Mesenchymal stem cell (in vitro differentiated cells and primary cell): ENCODE measurements at regions not wholly inside any gene's neighbourhood (a gene's known extent, or its start where the extent isn't known, plus 50 kb on each side); places are given as distances from the start of the nearest gene placed in this dataset.
A peak's percentile ranks its signal among the peaks of the same experiment; 100 is the strongest.

Experiments used
- DNase-seq: peaks from one replicate; pipeline ENCODE4 v3.0.0-alpha.2; 2013
- H2AFZ ChIP-seq: one replicate; pipeline ENCODE4 v1.6.1; 2013; ENCODE audit warnings: low read depth, mild to moderate bottlenecking, control low read depth, inconsistent platforms, low read length, moderate library complexity
- H2AK5ac ChIP-seq: 2 replicates; pipeline ENCODE4 v1.6.1; 2013; ENCODE audit warnings: low read length, moderate library complexity, mild to moderate bottlenecking, inconsistent platforms; ENCODE audit not compliant: severe bottlenecking
- H2BK120ac ChIP-seq: one replicate; pipeline ENCODE4 v1.6.1; 2013; ENCODE audit warnings: low read depth, mild to moderate bottlenecking, inconsistent platforms, low read length, moderate library complexity
- H2BK12ac ChIP-seq, 2 experiments: one replicate each; pipeline ENCODE4 v1.6.1; 2013; ENCODE audit warnings: inconsistent platforms in 2 of 2, low read length in 2 of 2, mild to moderate bottlenecking in 2 of 2, moderate library complexity in 2 of 2, control low read depth in 1 of 2
- H2BK15ac ChIP-seq: one replicate; pipeline ENCODE4 v1.6.1; 2013; ENCODE audit warnings: mild to moderate bottlenecking, low read depth, inconsistent platforms; ENCODE audit not compliant: poor library complexity, severe bottlenecking
- H2BK5ac ChIP-seq: 2 replicates; pipeline ENCODE4 v1.6.1; 2013; ENCODE audit warnings: low read depth, mild to moderate bottlenecking, low read length, control low read depth, inconsistent platforms; ENCODE audit not compliant: poor library complexity, severe bottlenecking
- H3K14ac ChIP-seq, 2 experiments: one replicate each; pipeline ENCODE4 v1.6.1; 2013; ENCODE audit warnings: inconsistent platforms in 2 of 2, low read length in 2 of 2, control low read depth in 1 of 2, mild to moderate bottlenecking in 1 of 2, moderate library complexity in 1 of 2
- H3K18ac ChIP-seq, 2 experiments: one replicate each; pipeline ENCODE4 v1.6.1; 2013; ENCODE audit warnings: inconsistent platforms in 2 of 2, low read length in 2 of 2, control low read depth in 1 of 2, low read depth in 1 of 2, mild to moderate bottlenecking in 1 of 2
- H3K23ac ChIP-seq, 2 experiments: one replicate each; pipeline ENCODE4 v1.6.1; 2013; ENCODE audit warnings: inconsistent platforms in 2 of 2, low read length in 2 of 2, mild to moderate bottlenecking in 2 of 2, moderate library complexity in 2 of 2, control low read depth in 1 of 2
- H3K27ac ChIP-seq: 2 replicates; pipeline ENCODE4 v1.5.1; 2013; ENCODE audit warnings: mild to moderate bottlenecking, moderate library complexity, low read length, control low read depth, inconsistent platforms; ENCODE audit not compliant: poor library complexity, severe bottlenecking
- H3K27me3 ChIP-seq, 2 experiments: 2 replicates each; pipeline versions ENCODE4 v1.6.1 to v1.7.0; 2013; ENCODE audit warnings: low read length in 2 of 2, mild to moderate bottlenecking in 2 of 2, moderate library complexity in 2 of 2, control low read depth in 1 of 2, inconsistent platforms in 1 of 2; ENCODE audit not compliant: control insufficient read depth in 1 of 2, insufficient read depth in 1 of 2
- H3K36me3 ChIP-seq, 2 experiments: 2 replicates each; pipeline versions ENCODE4 v1.6.1 to v1.7.0; 2013; ENCODE audit warnings: low read length in 2 of 2, control low read depth in 1 of 2, inconsistent platforms in 1 of 2, low read depth in 1 of 2, mild to moderate bottlenecking in 1 of 2; ENCODE audit not compliant: insufficient read depth in 2 of 2, control insufficient read depth in 1 of 2
- H3K4ac ChIP-seq, 2 experiments: one replicate each; pipeline ENCODE4 v1.6.1; 2013; ENCODE audit warnings: inconsistent platforms in 2 of 2, low read length in 2 of 2, mild to moderate bottlenecking in 2 of 2, moderate library complexity in 2 of 2, control low read depth in 1 of 2, low read depth in 1 of 2
- H3K4me1 ChIP-seq: 2 replicates; pipeline ENCODE4 v1.6.1; 2013; ENCODE audit warnings: low read depth, low read length, control low read depth; ENCODE audit not compliant: control insufficient read depth, insufficient read depth
- H3K4me2 ChIP-seq: 2 replicates; pipeline ENCODE4 v1.6.1; 2013; ENCODE audit warnings: low read length, mild to moderate bottlenecking, inconsistent platforms; ENCODE audit not compliant: poor library complexity, severe bottlenecking
- H3K4me3 ChIP-seq, 2 experiments: 2 replicates each; pipeline versions ENCODE4 v1.5.1 to v1.7.0; 2013; ENCODE audit warnings: low read length in 2 of 2, mild to moderate bottlenecking in 2 of 2, control low read depth in 1 of 2, low read depth in 1 of 2; ENCODE audit not compliant: insufficient read depth in 1 of 2
- H3K79me1 ChIP-seq: replicated peaks from 2 replicates; pipeline ENCODE4 v1.6.1; 2013; ENCODE audit warnings: mild to moderate bottlenecking, control low read depth, low read length, inconsistent platforms; ENCODE audit not compliant: poor library complexity, severe bottlenecking
- H3K9ac ChIP-seq: 2 replicates; pipeline ENCODE4 v1.7.0; 2013; ENCODE audit warnings: mild to moderate bottlenecking, low read length, moderate library complexity
- H3K9me3 ChIP-seq: 2 replicates; pipeline ENCODE4 v1.7.0; 2013; ENCODE audit warnings: mild to moderate bottlenecking, low read length; ENCODE audit not compliant: control insufficient read depth
- H4K8ac ChIP-seq: one replicate; pipeline ENCODE4 v1.6.1; 2013; ENCODE audit warnings: inconsistent platforms, mild to moderate bottlenecking, low read length, moderate library complexity
- H4K91ac ChIP-seq: one replicate; pipeline ENCODE4 v1.6.1; 2013; ENCODE audit warnings: mild to moderate bottlenecking, low read length, inconsistent platforms
- WGBS: methylation state at CpG from one replicate; pipeline ENCODE4 v1.1.7; 2013; ENCODE audit warnings: mixed read lengths; 5-methylcytosine and 5-hydroxymethylcytosine counted together

- Histone ChIP-seq H3K4me1 (peaks cover 2% of the 10 kb centered on the region), H3K79me1 (no peaks in the 10 kb centered on the region), H3K27ac (no peak overlapping the region), H3K18ac (no peak overlapping the region), H3K9ac (no peak overlapping the region), H3K23ac (no peak overlapping the region), H3K4me2 (no peak overlapping the region), H2AK5ac (no peak overlapping the region), H2BK120ac (no peak overlapping the region), H2BK15ac (no peak overlapping the region), H2AFZ (no peak overlapping the region), H3K4ac (no peak overlapping the region), H3K27me3 (peaks cover 0 to 5% of the 10 kb centered on the region in 2 experiments), H4K8ac (no peak overlapping the region), H3K4me3 (no peak overlapping the region), H3K36me3 (no peaks in the 10 kb centered on the region), H2BK12ac (no peak overlapping the region), H3K9me3 (no peaks in the 10 kb centered on the region), H2BK5ac (no peak overlapping the region), H4K91ac (no peak overlapping the region), H3K14ac (no peak overlapping the region)
- no peak for DNase-seq
- WGBS = 69% methylated on average over 6 of the region's 9 CpGs
Observed at GRCh38 chr14:55845963-55846825, 266.2 kb downstream of the KTN1 start.

- H3K36me3 ChIP-seq = no peaks in the 10 kb centered on the region
- peaks cover 0 to 5% of the 10 kb centered on the region in 2 experiments for H3K27me3 ChIP-seq
- H3K27ac ChIP-seq = no peak overlapping the region
- no peaks in the 10 kb centered on the region for H3K79me1 ChIP-seq
- H3K4me2 ChIP-seq = no peak overlapping the region
- peak; percentile 51 for DNase-seq
- no peak overlapping the region for H2BK12ac ChIP-seq
- H2BK15ac ChIP-seq = no peak overlapping the region
- peaks cover 2% of the 10 kb centered on the region for H3K4me1 ChIP-seq
- H3K14ac ChIP-seq = no peak overlapping the region
- H3K18ac ChIP-seq = no peak overlapping the region
- 58% methylated on average over 2 of the region's 2 CpGs for WGBS
- H3K9ac ChIP-seq = no peak overlapping the region
- no peak overlapping the region for H3K23ac ChIP-seq
- no peaks in the 10 kb centered on the region for H3K9me3 ChIP-seq
- H2AFZ ChIP-seq = no peak overlapping the region
- no peak overlapping the region for H2BK5ac ChIP-seq
- no peak overlapping the region for H3K4ac ChIP-seq
- H4K91ac ChIP-seq = no peak overlapping the region
- no peak overlapping the region for H2AK5ac ChIP-seq
- H2BK120ac ChIP-seq = no peak overlapping the region
- H4K8ac ChIP-seq = no peak overlapping the region
- no peak overlapping the region for H3K4me3 ChIP-seq
Observed at GRCh38 chr14:55846826-55847446, 266.9 kb downstream of the KTN1 start.

- Histone ChIP-seq H3K23ac (no peak overlapping the region), H3K27ac (no peak overlapping the region), H3K4me3 (no peak overlapping the region), H3K4me1 (peaks cover 2% of the 10 kb centered on the region), H3K9me3 (no peaks in the 10 kb centered on the region), H3K27me3 (peaks cover 0 to 5% of the 10 kb centered on the region in 2 experiments), H4K8ac (no peak overlapping the region), H3K4ac (no peak overlapping the region), H2BK120ac (no peak overlapping the region), H4K91ac (no peak overlapping the region), H3K36me3 (no peaks in the 10 kb centered on the region), H3K4me2 (no peak overlapping the region), H2AFZ (no peak overlapping the region), H2BK15ac (no peak overlapping the region), H2BK12ac (no peak overlapping the region), H2AK5ac (no peak overlapping the region), H3K79me1 (no peaks in the 10 kb centered on the region), H3K14ac (no peak overlapping the region), H3K18ac (no peak overlapping the region), H3K9ac (no peak overlapping the region), H2BK5ac (no peak overlapping the region)
- WGBS = 56% methylated on average over 3 of the region's 3 CpGs
- DNase-seq = peak; percentile 54
Observed at GRCh38 chr14:55847766-55848165, 267.8 kb downstream of the KTN1 start.

GRCh38 chr14:55848964-55849363 lies 269.0 kb downstream of the KTN1 start:
- Histone ChIP-seq H4K91ac (no peak overlapping the region), H3K14ac (no peak overlapping the region), H3K4me2 (no peak overlapping the region), H2BK5ac (no peak overlapping the region), H2BK15ac (no peak overlapping the region), H3K9ac (no peak overlapping the region), H3K4me3 (no peak overlapping the region), H3K18ac (no peak overlapping the region), H3K9me3 (no peaks in the 10 kb centered on the region), H2BK12ac (no peak overlapping the region), H2AFZ (no peak overlapping the region), H3K4ac (no peak overlapping the region), H3K36me3 (no peaks in the 10 kb centered on the region), H3K27ac (no peak overlapping the region), H3K27me3 (peaks cover 0 to 5% of the 10 kb centered on the region in 2 experiments), H2BK120ac (no peak overlapping the region), H4K8ac (no peak overlapping the region), H3K79me1 (no peaks in the 10 kb centered on the region), H3K4me1 (peaks cover 2% of the 10 kb centered on the region), H3K23ac (no peak overlapping the region), H2AK5ac (no peak overlapping the region)
- no peak for DNase-seq
